LHCN-M2 (cell line): ENCODE measurements at regions not wholly inside any gene's neighbourhood (a gene's known extent, or its start where the extent isn't known, plus 50 kb on each side); places are given as distances from the start of the nearest gene placed in this dataset.

Experiments used
- DNase-seq: peaks from one replicate; pipeline ENCODE4 v3.0.0-alpha.2; 2012; ENCODE audit warnings: low read depth

GRCh38 chr21:17436626-17437111, 76.2 kb upstream of the CXADR start:
- no peak for DNase-seq

- no peak for DNase-seq
Observed at GRCh38 chr21:17438635-17439034, 74.2 kb upstream of the CXADR start.

- no peak for DNase-seq
Observed at GRCh38 chr21:17440969-17441368, 71.9 kb upstream of the CXADR start.

GRCh38 chr21:17441370-17441769, 71.5 kb upstream of the CXADR start:
- DNase-seq = no peak

GRCh38 chr21:17442165-17442564, 70.7 kb upstream of the CXADR start:
- no peak for DNase-seq

GRCh38 chr21:17444828-17445227, 68.0 kb upstream of the CXADR start:
- DNase-seq = no peak

GRCh38 chr21:17446737-17447136, 66.1 kb upstream of the CXADR start:
- DNase-seq = no peak

GRCh38 chr21:17449701-17450100, 63.1 kb upstream of the CXADR start:
- DNase-seq = no peak

- DNase-seq = peak; percentile 38
Observed at GRCh38 chr21:17451364-17451891, 61.4 kb upstream of the CXADR start.

GRCh38 chr21:17454315-17455027, 58.4 kb upstream of the CXADR start:
- DNase-seq = peak; percentile 77

- no peak for DNase-seq
Observed at GRCh38 chr21:17455028-17455353, 57.9 kb upstream of the CXADR start.

- no peak for DNase-seq
Observed at GRCh38 chr21:17455451-17455850, 57.4 kb upstream of the CXADR start.

- DNase-seq = no peak
Observed at GRCh38 chr21:17458279-17458678, 54.6 kb upstream of the CXADR start.

GRCh38 chr21:17460094-17460493, 52.7 kb upstream of the CXADR start:
- no peak for DNase-seq

- peak; percentile 22 for DNase-seq
Observed at GRCh38 chr21:17461014-17461413, 51.8 kb upstream of the CXADR start.

GRCh38 chr21:17461582-17461981, 51.3 kb upstream of the CXADR start:
- DNase-seq = no peak

- no peak for DNase-seq
Observed at GRCh38 chr21:17462276-17462981, 50.4 kb upstream of the CXADR start.
